A673 (cell line): ENCODE measurements at regions not wholly inside any gene's neighbourhood (a gene's known extent, or its start where the extent isn't known, plus 50 kb on each side); places are given as distances from the start of the nearest gene placed in this dataset.

Source experiments
- BruUV-seq: library from RNA; stranded (reverse); fragments of 400-500 nt; replicated peaks from 2 replicates; lab custom pipeline; 2021; lab: Mats Ljungman, UMichigan
- CTCF ChIA-PET: fragments of 300-600 bp; sonication (Branson Sonifier 250); formaldehyde crosslinking; loops from one replicate; lab custom pipeline; 2022; ENCODE audit warnings: antibody characterized with exemption; lab: Charles Lee
- POLR2A ChIA-PET: fragments of 300-600 bp; sonication (Branson Sonifier 250); formaldehyde crosslinking; loops from one replicate; lab custom pipeline; 2022; ENCODE audit warnings: antibody characterized with exemption; ENCODE audit not compliant: low non-redundant PET; lab: Charles Lee
- DNase-seq: peaks from one replicate; pipeline ENCODE4 v3.0.0-alpha.2; 2015; ENCODE audit warnings: low spot score
- H3K27ac ChIP-seq: fragments of 200-600 bp; sonication (generic); 2 replicates; pipeline ENCODE4 v1.5.1; 2016; ENCODE audit warnings: mixed run types, low read depth, mild to moderate bottlenecking, mixed read lengths, antibody characterized with exemption, low read length; ENCODE audit not compliant: poor library complexity, severe bottlenecking
- H3K27me3 ChIP-seq: fragments of 200-600 bp; sonication (generic); replicated peaks from 2 replicates; pipeline ENCODE4 v1.6.1; 2017; ENCODE audit warnings: mixed run types, low read depth, mild to moderate bottlenecking, mixed read lengths, antibody characterized with exemption, low read length; ENCODE audit not compliant: insufficient read depth, poor library complexity
- H3K36me3 ChIP-seq: fragments of 200-600 bp; sonication (generic); 2 replicates; pipeline ENCODE4 v1.6.1; 2016; ENCODE audit warnings: mixed run types, mild to moderate bottlenecking, mixed read lengths, antibody characterized with exemption, low read length; ENCODE audit not compliant: insufficient read depth, poor library complexity, severe bottlenecking
- H3K4me1 ChIP-seq: fragments of 200-600 bp; sonication (generic); 2 replicates; pipeline ENCODE4 v1.6.1; 2017; ENCODE audit warnings: mixed run types, mild to moderate bottlenecking, mixed read lengths, antibody characterized with exemption, low read length; ENCODE audit not compliant: insufficient read depth, poor library complexity, severe bottlenecking
- H3K4me3 ChIP-seq: fragments of 200-600 bp; sonication (generic); 2 replicates; pipeline ENCODE4 v1.5.1; 2016; ENCODE audit warnings: low read depth, mixed run types, mild to moderate bottlenecking, mixed read lengths, low read length; ENCODE audit not compliant: poor library complexity, severe bottlenecking
- H3K9me3 ChIP-seq: fragments of 200-600 bp; sonication (generic); 2 replicates; pipeline ENCODE4 v1.6.1; 2016; ENCODE audit warnings: mixed run types, low read depth, mild to moderate bottlenecking, mixed read lengths, antibody characterized with exemption, low read length; ENCODE audit not compliant: poor library complexity, severe bottlenecking
- EZH2 ChIP-seq: fragments of 200-600 bp; sonication (generic); IDR thresholded peaks from 2 replicates; pipeline ENCODE4 v1.6.1; 2017; ENCODE audit warnings: borderline replicate concordance, low read depth, mild to moderate bottlenecking, mixed read lengths, antibody characterized with exemption, low read length; ENCODE audit not compliant: poor library complexity, severe bottlenecking
- intact Hi-C: fragments of 100-400 bp; cut with micrococcal nuclease; formaldehyde crosslinking; loops from one replicate; pipeline ENCODE4 v1.10.0; 2022; ENCODE audit not compliant: unreplicated experiment
- TF ChIP-seq, protein P1 (sequence below): fragments of 300-800, 200-600 bp; sonication (generic); conservative IDR thresholded peaks from 2 replicates; pipeline ENCODE4 v1.5.1; 2017; ENCODE audit warnings: low read depth, mild to moderate bottlenecking, antibody characterized with exemption, low read length, moderate library complexity, mixed read lengths

DNA sequence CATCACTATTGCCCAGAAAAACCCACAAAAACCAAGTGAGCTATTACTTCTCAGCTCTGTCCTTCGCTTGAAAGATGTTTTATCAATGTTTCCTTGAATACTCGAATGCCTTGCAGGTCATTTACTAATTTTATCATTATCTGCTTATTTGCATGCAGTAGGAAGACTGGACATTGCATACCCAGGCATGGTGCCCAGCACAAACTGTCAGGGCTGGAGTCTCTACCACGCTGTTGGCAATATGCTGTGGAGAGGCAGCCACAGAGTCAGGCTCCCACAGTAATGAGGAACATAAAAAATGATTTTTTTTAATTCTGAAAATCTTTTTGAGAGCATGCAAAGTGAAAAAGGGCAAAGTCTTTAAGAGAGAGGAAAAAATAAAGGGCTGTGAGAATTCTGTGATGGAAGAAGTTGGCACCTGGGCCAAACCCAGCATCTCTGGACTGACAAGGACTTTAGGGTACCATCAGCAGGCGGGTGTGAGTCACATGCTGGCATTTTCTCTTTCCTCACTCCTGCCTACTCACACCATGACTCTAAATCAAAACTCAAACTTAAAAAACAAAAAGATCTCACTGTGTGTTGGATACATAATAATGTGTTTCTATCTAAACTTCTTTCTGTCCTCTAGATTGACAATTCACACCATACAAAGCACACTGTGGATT is 709.8 kb upstream of the FANCL start:
- Histone ChIP-seq H3K9me3 (no peaks in the 10 kb centered on the region), H3K27ac (no peak overlapping the region), H3K4me1 (no peaks in the 10 kb centered on the region), H3K4me3 (no peak overlapping the region), H3K36me3 (no peaks in the 10 kb centered on the region), H3K27me3 (no peaks in the 10 kb centered on the region)
- no peak for DNase-seq
- intact Hi-C loops: no loop called here
- CTCF ChIA-PET: no interaction called here
- TF ChIP-seq, protein P1, sequence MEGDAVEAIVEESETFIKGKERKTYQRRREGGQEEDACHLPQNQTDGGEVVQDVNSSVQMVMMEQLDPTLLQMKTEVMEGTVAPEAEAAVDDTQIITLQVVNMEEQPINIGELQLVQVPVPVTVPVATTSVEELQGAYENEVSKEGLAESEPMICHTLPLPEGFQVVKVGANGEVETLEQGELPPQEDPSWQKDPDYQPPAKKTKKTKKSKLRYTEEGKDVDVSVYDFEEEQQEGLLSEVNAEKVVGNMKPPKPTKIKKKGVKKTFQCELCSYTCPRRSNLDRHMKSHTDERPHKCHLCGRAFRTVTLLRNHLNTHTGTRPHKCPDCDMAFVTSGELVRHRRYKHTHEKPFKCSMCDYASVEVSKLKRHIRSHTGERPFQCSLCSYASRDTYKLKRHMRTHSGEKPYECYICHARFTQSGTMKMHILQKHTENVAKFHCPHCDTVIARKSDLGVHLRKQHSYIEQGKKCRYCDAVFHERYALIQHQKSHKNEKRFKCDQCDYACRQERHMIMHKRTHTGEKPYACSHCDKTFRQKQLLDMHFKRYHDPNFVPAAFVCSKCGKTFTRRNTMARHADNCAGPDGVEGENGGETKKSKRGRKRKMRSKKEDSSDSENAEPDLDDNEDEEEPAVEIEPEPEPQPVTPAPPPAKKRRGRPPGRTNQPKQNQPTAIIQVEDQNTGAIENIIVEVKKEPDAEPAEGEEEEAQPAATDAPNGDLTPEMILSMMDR: no peak
- TF ChIP-seq EZH2: no peak
- POLR2A ChIA-PET: no interaction called here
- BruUV-seq: no TSS peak

DNA sequence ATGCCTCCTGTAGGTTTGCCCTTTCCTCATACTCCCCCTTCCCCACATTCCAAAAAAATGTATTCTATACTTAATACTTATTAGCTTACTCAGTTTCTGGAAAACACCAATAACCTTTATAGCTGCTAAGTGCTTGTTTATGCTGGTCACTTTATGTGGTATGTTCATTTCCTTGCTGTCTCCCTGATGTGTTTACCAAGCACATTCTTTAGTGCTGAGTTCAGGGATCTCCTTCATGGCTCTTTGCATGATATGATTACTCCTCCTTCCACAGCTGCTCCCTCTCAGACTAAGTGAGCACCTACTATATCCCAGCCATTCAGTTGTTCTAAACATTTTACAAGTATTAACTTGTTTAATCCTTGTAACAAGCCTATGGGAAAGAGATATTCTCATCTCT is 698.3 kb upstream of the FANCL start:
- no peak overlapping the region for H3K27ac ChIP-seq
- intact Hi-C loops: no loop called here
- H3K4me3 ChIP-seq: no peak overlapping the region
- DNase-seq: no peak
- BruUV-seq: no TSS peak
- H3K36me3 ChIP-seq: no peaks in the 10 kb centered on the region
- H3K4me1 ChIP-seq: no peaks in the 10 kb centered on the region
- CTCF ChIA-PET: no interaction called here
- no peaks in the 10 kb centered on the region for H3K27me3 ChIP-seq
- TF ChIP-seq, protein P1: no peak
- TF ChIP-seq EZH2: no peak
- no peaks in the 10 kb centered on the region for H3K9me3 ChIP-seq
- POLR2A ChIA-PET: no interaction called here

DNA sequence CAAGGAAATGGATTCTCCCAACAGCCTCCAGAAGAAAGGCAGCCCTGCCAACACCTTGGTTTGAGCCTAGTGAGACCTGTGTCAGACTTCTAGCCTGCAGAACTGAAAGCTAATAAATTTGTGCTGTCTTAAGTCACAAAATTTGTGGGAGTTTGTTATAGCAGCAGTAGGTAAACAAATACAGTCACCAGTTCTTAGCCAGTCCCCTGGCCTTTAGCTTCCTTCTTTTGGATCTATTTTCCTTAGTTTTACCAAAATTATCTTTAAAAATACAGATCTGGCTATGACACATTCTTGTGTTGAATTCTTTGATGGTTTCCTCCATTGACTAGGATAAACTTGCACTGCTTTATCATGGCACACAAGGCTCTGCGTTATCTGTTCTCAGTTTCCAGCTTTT is 697.9 kb upstream of the FANCL start:
- intact Hi-C loops: no loop called here
- Histone ChIP-seq H3K9me3 (no peaks in the 10 kb centered on the region), H3K4me3 (no peak overlapping the region), H3K27ac (no peak overlapping the region), H3K36me3 (no peaks in the 10 kb centered on the region), H3K27me3 (no peaks in the 10 kb centered on the region), H3K4me1 (no peaks in the 10 kb centered on the region)
- DNase-seq: no peak
- no TSS peak for BruUV-seq
- POLR2A ChIA-PET: no interaction called here
- TF ChIP-seq, protein P1: no peak
- TF ChIP-seq EZH2: no peak
- CTCF ChIA-PET: no interaction called here
